GM12892 (cell line): ENCODE measurements at regions not wholly inside any gene's neighbourhood (a gene's known extent, or its start where the extent isn't known, plus 50 kb on each side); places are given as distances from the start of the nearest gene placed in this dataset.
"Not testable (repeated sequence)": the region's sequence is repeated elsewhere in the genome, so short reads cannot be mapped to it uniquely, and the experiment has no call there.

Source experiments
- DNase-seq: peaks from one replicate; pipeline ENCODE4 v3.0.0; 2011; ENCODE audit not compliant: insufficient read length
- FAIRE-seq: peaks from 2 replicates; lab custom pipeline; 2011; peaks lifted over from hg19 to GRCh38; lab: Jason Lieb, UNC
- POLR2A ChIP-seq: IDR thresholded peaks from 2 replicates; pipeline ENCODE4 v1.6.1; 2011; ENCODE audit warnings: low read depth, low read length, control low read depth
- POLR2AphosphoS5 ChIP-seq: IDR thresholded peaks from 2 replicates; pipeline ENCODE4 v1.6.1; 2011; ENCODE audit warnings: low read depth, low read length, control low read depth
- TAF1 ChIP-seq: IDR thresholded peaks from 2 replicates; pipeline ENCODE4 v1.6.1; 2011; ENCODE audit warnings: low read depth, mild to moderate bottlenecking, control low read depth, low read length, borderline replicate concordance

- FAIRE-seq (no peak), DNase-seq (no peak)
- TF ChIP-seq POLR2AphosphoS5 (no peak), TAF1 (no peak), POLR2A (no peak)
These were observed 179.0 kb downstream of the BCAS1 start for GRCh38 chr20:53891306-53891894.

- DNase-seq (no peak), FAIRE-seq (no peak)
- TF ChIP-seq POLR2A (no peak), POLR2AphosphoS5 (no peak), TAF1 (no peak)
These were observed 179.7 kb downstream of the BCAS1 start for GRCh38 chr20:53890443-53891305.

- DNase-seq: no peak
- FAIRE-seq: no peak
- no peak for TF ChIP-seq POLR2AphosphoS5
- TF ChIP-seq TAF1: no peak
These were observed 180.8 kb downstream of the BCAS1 start for GRCh38 chr20:53889411-53890148.

- TF ChIP-seq TAF1 (no peak), POLR2AphosphoS5 (no peak), POLR2A (no peak)
- no peak for FAIRE-seq
These were observed 181.4 kb downstream of the BCAS1 start for GRCh38 chr20:53888951-53889350.

GRCh38 chr20:53888510-53888909 is 181.9 kb downstream of the BCAS1 start:
- no peak for FAIRE-seq
- no peak for DNase-seq
- no peak for TF ChIP-seq POLR2A
- TF ChIP-seq TAF1: no peak
- no peak for TF ChIP-seq POLR2AphosphoS5

More at GRCh38 chr20:53888951-53889350, 181.4 kb downstream of the BCAS1 start:
- no peak for DNase-seq

- TF ChIP-seq POLR2A (no peak), TAF1 (no peak)
- DNase-seq (no peak), FAIRE-seq (no peak)
These were observed 182.4 kb downstream of the BCAS1 start for GRCh38 chr20:53887973-53888372.

GRCh38 chr20:53884859-53885541 is 185.4 kb downstream of the BCAS1 start:
- no peak for DNase-seq
- FAIRE-seq: no peak

GRCh38 chr20:53883098-53883911 is 187.1 kb downstream of the BCAS1 start:
- TF ChIP-seq TAF1 (no peak), POLR2A (no peak), POLR2AphosphoS5 (no peak)
- FAIRE-seq (no peak), DNase-seq (no peak)

More at GRCh38 chr20:53884859-53885541, 185.4 kb downstream of the BCAS1 start:
- TF ChIP-seq TAF1 (no peak), POLR2AphosphoS5 (no peak), POLR2A (no peak)

GRCh38 chr20:53882438-53882986 is 187.9 kb downstream of the BCAS1 start:
- DNase-seq, FAIRE-seq: not testable (repeated sequence)

- TF ChIP-seq TAF1 (no peak), POLR2AphosphoS5 (no peak), POLR2A (no peak)
- no peak for FAIRE-seq
- no peak for DNase-seq
These were observed 189.0 kb downstream of the BCAS1 start for GRCh38 chr20:53881362-53881761.
